Gastroesophageal sphincter (tissue), 4 donors: ENCODE measurements at regions not wholly inside any gene's neighbourhood (a gene's known extent, or its start where the extent isn't known, plus 50 kb on each side); places are given as distances from the start of the nearest gene placed in this dataset.

Experiments
- ATAC-seq: fragments of 150-250 bp; one replicate; pipeline ENCODE4 v1.9.1; 2016; ENCODE audit warnings: mild to moderate bottlenecking, moderate library complexity
- H3K27ac ChIP-seq, 4 donors: fragments of 200-600 bp; sonication (generic) in 3 of 4; 1 replicate in 3 of 4; 2 replicates in 1 of 4; pipeline ENCODE4 v1.5.1; 2016 to 2019
- H3K27me3 ChIP-seq: fragments of 200-600 bp; sonication (generic); one replicate; pipeline ENCODE4 v1.5.1; 2019
- H3K36me3 ChIP-seq, 2 donors: fragments of 200-600 bp; sonication (generic); one replicate each; pipeline ENCODE4 v1.5.1; 2019; ENCODE audit warnings: control low read depth in 1 of 2
- H3K4me1 ChIP-seq, 3 donors: fragments of 200-600 bp; sonication (generic); 1 replicate in 2 of 3; 2 replicates in 1 of 3; pipeline ENCODE4 v1.5.1; 2016 to 2019; ENCODE audit warnings: control low read depth in 2 of 3
- H3K4me3 ChIP-seq, 2 donors: fragments of 200-600 bp; sonication (generic); one replicate each; pipeline ENCODE4 v1.5.1; 2019; ENCODE audit warnings: mild to moderate bottlenecking in 1 of 2, moderate library complexity in 1 of 2
- H3K9me3 ChIP-seq, 3 donors: fragments of 200-600 bp; sonication (generic); one replicate each; pipeline ENCODE4 v1.5.1; 2017 to 2019; ENCODE audit warnings: control low read depth in 2 of 3
- CTCF ChIP-seq, 4 experiments: fragments of 200-600 bp in 2 of 4; fragments of 450-650 bp in 2 of 4; sonication (generic) in 1 of 4; IDR thresholded peaks; one replicate each; pipeline ENCODE4 v1.5.1; 2017 to 2019; ENCODE audit warnings: antibody characterized with exemption in 4 of 4, mild to moderate bottlenecking in 2 of 4, moderate library complexity in 2 of 4
- EP300 ChIP-seq: sonication (generic); formaldehyde crosslinking; IDR thresholded peaks from one replicate; pipeline ENCODE4 v1.6.1; 2017; ENCODE audit warnings: antibody characterized with exemption, mild to moderate bottlenecking
- POLR2A ChIP-seq, 2 donors: fragments of 450-650 bp; IDR thresholded peaks; one replicate each; pipeline ENCODE4 v1.6.1; 2017; ENCODE audit warnings: antibody characterized with exemption in 2 of 2, mild to moderate bottlenecking in 2 of 2, moderate library complexity in 1 of 2
- POLR2AphosphoS5 ChIP-seq: sonication (generic); formaldehyde crosslinking; IDR thresholded peaks from one replicate; pipeline ENCODE4 v1.6.1; 2017; ENCODE audit warnings: antibody characterized with exemption
- WGBS, 2 donors: methylation state at CpG; one replicate each; pipeline ENCODE4 v1.1.5; 2018; ENCODE audit warnings: low coverage in 1 of 2; 5-methylcytosine and 5-hydroxymethylcytosine counted together

- Histone ChIP-seq H3K9me3 (no peaks in the 10 kb centered on the region), H3K27ac (no peak overlapping the region), H3K36me3 (no peaks in the 10 kb centered on the region), H3K4me3 (no peak overlapping the region), H3K4me1 (peaks cover 0 to 16% (median 0%) of the 10 kb centered on the region in 3 donors), H3K27me3 (no peaks in the 10 kb centered on the region)
- 94 to 96% methylated on average over 2 of the region's 2 CpGs for WGBS, 2 donors
- ATAC-seq, result no peak
- TF ChIP-seq POLR2AphosphoS5 (no peak), CTCF (IDR thresholded peaks at IDR 0.05) (no peak), POLR2A (IDR thresholded peaks at IDR 0.05) (no peak), EP300 (no peak)
These were observed 100.5 kb upstream of the SLCO6A1 start for GRCh38 chr5:102599289-102599688.

GRCh38 chr5:102600964-102601363 is 102.2 kb upstream of the SLCO6A1 start:
- peaks cover 0 to 16% (median 0%) of the 10 kb centered on the region in 3 donors for H3K4me1 ChIP-seq
- ATAC-seq, result no peak
- H3K36me3 ChIP-seq, result no peaks in the 10 kb centered on the region
- H3K27me3 ChIP-seq, result no peaks in the 10 kb centered on the region
- TF ChIP-seq POLR2A (IDR thresholded peaks at IDR 0.05) (no peak), POLR2AphosphoS5 (no peak), CTCF (IDR thresholded peaks at IDR 0.05) (no peak), EP300 (no peak)
- no peak overlapping the region for H3K27ac ChIP-seq
- WGBS, 2 donors, result 30 to 47% methylated on average over 2 to 3 of the region's 3 CpGs
- H3K4me3 ChIP-seq, result no peak overlapping the region
- H3K9me3 ChIP-seq, result no peaks in the 10 kb centered on the region

- H3K27me3 ChIP-seq, result no peaks in the 10 kb centered on the region
- H3K4me1 ChIP-seq, result peaks cover 0 to 16% (median 0%) of the 10 kb centered on the region in 3 donors
- H3K36me3 ChIP-seq, result no peaks in the 10 kb centered on the region
- TF ChIP-seq POLR2A (IDR thresholded peaks at IDR 0.05) (no peak), EP300 (no peak), POLR2AphosphoS5 (no peak), CTCF (IDR thresholded peaks at IDR 0.05) (no peak)
- ATAC-seq, result no peak
- no peaks in the 10 kb centered on the region for H3K9me3 ChIP-seq
- no peak overlapping the region for H3K4me3 ChIP-seq
- no peak overlapping the region for H3K27ac ChIP-seq
These were observed 104.9 kb upstream of the SLCO6A1 start for GRCh38 chr5:102603670-102604069.

GRCh38 chr5:102608414-102608813 is 109.6 kb upstream of the SLCO6A1 start:
- no peaks in the 10 kb centered on the region for H3K27me3 ChIP-seq
- no peak for TF ChIP-seq POLR2AphosphoS5
- TF ChIP-seq POLR2A (IDR thresholded peaks at IDR 0.05), result no peak
- TF ChIP-seq EP300, result no peak
- TF ChIP-seq CTCF (IDR thresholded peaks at IDR 0.05), result no peak
- H3K9me3 ChIP-seq, result no peaks in the 10 kb centered on the region
- ATAC-seq, result no peak
- no peaks in the 10 kb centered on the region for H3K36me3 ChIP-seq
- WGBS, 2 donors, result 82 to 83% methylated on average over 4 of the region's 4 CpGs
- no peak overlapping the region for H3K27ac ChIP-seq
- H3K4me1 ChIP-seq, result no peaks in the 10 kb centered on the region
- no peak overlapping the region for H3K4me3 ChIP-seq

- no peaks in the 10 kb centered on the region for H3K36me3 ChIP-seq
- no peak for TF ChIP-seq CTCF (IDR thresholded peaks at IDR 0.05)
- TF ChIP-seq POLR2AphosphoS5, result no peak
- TF ChIP-seq EP300, result no peak
- TF ChIP-seq POLR2A (IDR thresholded peaks at IDR 0.05), result no peak
- no peaks in the 10 kb centered on the region for H3K27me3 ChIP-seq
- no peaks in the 10 kb centered on the region for H3K4me1 ChIP-seq
- no peak for ATAC-seq
- 78 to 100% methylated on average over 1 of the region's 1 CpG for WGBS, 2 donors
- no peak overlapping the region for H3K27ac ChIP-seq
- H3K4me3 ChIP-seq, result no peak overlapping the region
- H3K9me3 ChIP-seq, result no peaks in the 10 kb centered on the region
These were observed 112.5 kb upstream of the SLCO6A1 start for GRCh38 chr5:102611312-102611711.
